Caco-2 (cell line): ENCODE measurements at regions not wholly inside any gene's neighbourhood (a gene's known extent, or its start where the extent isn't known, plus 50 kb on each side); places are given as distances from the start of the nearest gene placed in this dataset.

Source experiments
- BruUV-seq: library from RNA; stranded (reverse); fragments of 400-500 nt; replicated peaks from 2 replicates; lab custom pipeline; 2021; lab: Mats Ljungman, UMichigan
- CTCF ChIA-PET: fragments of 300-600 bp; sonication (Branson Sonifier 250); formaldehyde crosslinking; loops from one replicate; lab custom pipeline; 2022; ENCODE audit warnings: antibody characterized with exemption; lab: Charles Lee
- POLR2A ChIA-PET: fragments of 300-600 bp; sonication (Branson Sonifier 250); formaldehyde crosslinking; loops from one replicate; lab custom pipeline; 2022; ENCODE audit warnings: antibody characterized with exemption; lab: Charles Lee
- DNase-seq, 2 experiments: peaks; one replicate each; pipeline versions ENCODE4 v3.0.0 to v3.0.0-alpha.2; 2020 to 2022
- H3K27me3 ChIP-seq: replicated peaks from 2 replicates; pipeline ENCODE4 v1.6.0; 2011; ENCODE audit warnings: low read length; ENCODE audit not compliant: control insufficient read depth, insufficient read depth
- H3K36me3 ChIP-seq: 2 replicates; pipeline ENCODE4 v1.5.1; 2011; ENCODE audit warnings: low read length; ENCODE audit not compliant: control insufficient read depth, insufficient read depth
- H3K4me1 ChIP-seq: fragments of 250-450 bp; sonication (Bioruptor Pico); 2 replicates; pipeline ENCODE4 v1.5.1; 2020; ENCODE audit warnings: mild to moderate bottlenecking
- H3K4me3 ChIP-seq: 2 replicates; pipeline ENCODE4 v1.5.1; 2011; ENCODE audit warnings: low read depth, mild to moderate bottlenecking, control low read depth, low read length
- H3K9me3 ChIP-seq: fragments of 250-450 bp; sonication (Bioruptor Pico); 2 replicates; pipeline ENCODE4 v1.5.1; 2020; ENCODE audit warnings: mild to moderate bottlenecking, moderate library complexity
- H3K27ac Mint-ChIP-seq: one replicate; pipeline ENCODE4 v1.8.0; 2022; ENCODE audit warnings: mixed read lengths; ENCODE audit not compliant: unreplicated experiment
- H3K27me3 Mint-ChIP-seq: one replicate; pipeline ENCODE4 v1.8.0; 2022; ENCODE audit warnings: mixed read lengths; ENCODE audit not compliant: insufficient read depth, unreplicated experiment
- H3K36me3 Mint-ChIP-seq: one replicate; pipeline ENCODE4 v1.8.0; 2022; ENCODE audit warnings: mild to moderate bottlenecking, mixed read lengths; ENCODE audit not compliant: insufficient read depth, unreplicated experiment
- H3K4me1 Mint-ChIP-seq: one replicate; pipeline ENCODE4 v1.8.0; 2022; ENCODE audit warnings: low read depth, mixed read lengths; ENCODE audit not compliant: unreplicated experiment
- H3K4me3 Mint-ChIP-seq: one replicate; pipeline ENCODE4 v1.8.0; 2022; ENCODE audit warnings: mild to moderate bottlenecking, moderate library complexity, mixed read lengths; ENCODE audit not compliant: unreplicated experiment
- H3K9me3 Mint-ChIP-seq: one replicate; pipeline ENCODE4 v1.8.0; 2022; ENCODE audit warnings: mixed read lengths; ENCODE audit not compliant: unreplicated experiment
- CTCF ChIP-seq, 2 experiments: fragments of 200-600 bp in 1 of 2; IDR thresholded peaks; 1 replicate in 1 of 2; 2 replicates in 1 of 2; pipeline versions ENCODE4 v1.5.1 to v1.8.0; 2011 to 2022; ENCODE audit warnings: antibody characterized with exemption in 1 of 2, control low read depth in 1 of 2, inconsistent platforms in 1 of 2, low read depth in 1 of 2, low read length in 1 of 2, mild to moderate bottlenecking in 1 of 2, moderate library complexity in 1 of 2; ENCODE audit not compliant: insufficient read depth in 1 of 2, severe bottlenecking in 1 of 2, unreplicated experiment in 1 of 2
- intact Hi-C: fragments of 100-400 bp; cut with micrococcal nuclease; formaldehyde crosslinking; loops from one replicate; pipeline ENCODE4 v1.10.0; 2022; ENCODE audit not compliant: unreplicated experiment

- H3K27me3 ChIP-seq = no peaks in the 10 kb centered on the region
- no peak overlapping the region for H3K4me3 Mint-ChIP-seq
- H3K4me1 ChIP-seq = peaks cover 35% of the 10 kb centered on the region
- no peak overlapping the region for H3K27ac Mint-ChIP-seq
- ChIA-PET POLR2A (interaction anchor here (1.1 kb wide), 1 partner anchor 96 kb away, joined by 12 read pairs; the partner anchor contains the start of gene DAB2), CTCF (no interaction called here)
- no peak for TF ChIP-seq CTCF (IDR thresholded peaks at IDR 0.05; ENCODE audit: insufficient read depth in 1 of 2, low read depth in 1 of 2, low read length in 1 of 2, severe bottlenecking in 1 of 2, unreplicated experiment in 1 of 2)
- no peak overlapping the region for H3K4me3 ChIP-seq
- BruUV-seq = no TSS peak
- no peaks in the 10 kb centered on the region for H3K27me3 Mint-ChIP-seq
- intact Hi-C loops = no loop called here
- peaks cover 7% of the 10 kb centered on the region for H3K4me1 Mint-ChIP-seq
- no peaks in the 10 kb centered on the region for H3K9me3 Mint-ChIP-seq
- no peaks in the 10 kb centered on the region for H3K36me3 ChIP-seq
- DNase-seq = no peak
- no peaks in the 10 kb centered on the region for H3K36me3 Mint-ChIP-seq
- no peaks in the 10 kb centered on the region for H3K9me3 ChIP-seq
Observed at GRCh38 chr5:39520232-39520572, 95.4 kb upstream of the DAB2 start.

GRCh38 chr5:39519566-39520231, 94.9 kb upstream of the DAB2 start:
- Mint-ChIP-seq H3K27me3 (no peaks in the 10 kb centered on the region), H3K4me1 (peaks cover 7% of the 10 kb centered on the region), H3K27ac (no peak overlapping the region), H3K4me3 (no peak overlapping the region), H3K9me3 (no peaks in the 10 kb centered on the region), H3K36me3 (no peaks in the 10 kb centered on the region)
- Histone ChIP-seq H3K9me3 (no peaks in the 10 kb centered on the region), H3K4me3 (no peak overlapping the region), H3K4me1 (peaks cover 30% of the 10 kb centered on the region), H3K36me3 (no peaks in the 10 kb centered on the region), H3K27me3 (no peaks in the 10 kb centered on the region)
- intact Hi-C loops = loop anchor here (1.0 to 2.0 kb wide), 2 partner anchors 8 to 71 kb away; no protein-coding TSS in a partner anchor
- BruUV-seq = no TSS peak
- ChIA-PET POLR2A (interaction anchor here (0.7 to 1.1 kb wide), 2 partner anchors 95 to 191 kb away, joined by 3 to 12 read pairs; partner anchors contain the start of gene DAB2), CTCF (interaction anchor here (1.3 kb wide), 1 partner anchor 95 kb away, joined by 5 read pairs; the partner anchor contains the start of gene DAB2)
- DNase-seq = peak in 1 of 2 experiments; percentile 11
- TF ChIP-seq CTCF (IDR thresholded peaks at IDR 0.05; ENCODE audit: insufficient read depth in 1 of 2, low read depth in 1 of 2, low read length in 1 of 2, severe bottlenecking in 1 of 2, unreplicated experiment in 1 of 2) = no peak

- intact Hi-C loops = loop anchor here (1.0 to 2.0 kb wide), 2 partner anchors 8 to 70 kb away; no protein-coding TSS in a partner anchor
- TF ChIP-seq CTCF (IDR thresholded peaks at IDR 0.05; ENCODE audit: insufficient read depth in 1 of 2, low read depth in 1 of 2, low read length in 1 of 2, severe bottlenecking in 1 of 2, unreplicated experiment in 1 of 2) = no peak
- BruUV-seq = no TSS peak
- no peaks in the 10 kb centered on the region for H3K27me3 Mint-ChIP-seq
- no peak overlapping the region for H3K4me3 ChIP-seq
- ChIA-PET CTCF (interaction anchor here (1.3 kb wide), 1 partner anchor 94 kb away, joined by 5 read pairs; the partner anchor contains the start of gene DAB2), POLR2A (interaction anchor here (0.7 to 1.1 kb wide), 2 partner anchors 94 to 191 kb away, joined by 3 to 12 read pairs; partner anchors contain the start of gene DAB2)
- no peaks in the 10 kb centered on the region for H3K9me3 ChIP-seq
- no peak for DNase-seq
- no peak overlapping the region for H3K27ac Mint-ChIP-seq
- peaks cover 29% of the 10 kb centered on the region for H3K4me1 ChIP-seq
- no peak overlapping the region for H3K4me3 Mint-ChIP-seq
- no peaks in the 10 kb centered on the region for H3K9me3 Mint-ChIP-seq
- no peaks in the 10 kb centered on the region for H3K27me3 ChIP-seq
- H3K4me1 Mint-ChIP-seq = peaks cover 7% of the 10 kb centered on the region
- H3K36me3 Mint-ChIP-seq = no peaks in the 10 kb centered on the region
- no peaks in the 10 kb centered on the region for H3K36me3 ChIP-seq
Observed at GRCh38 chr5:39519079-39519478, 94.3 kb upstream of the DAB2 start.
